ENCODE measurements at regions not wholly inside any gene's neighbourhood (a gene's known extent, or its start where the extent isn't known, plus 50 kb on each side); places are given as distances from the start of the nearest gene placed in this dataset.

GRCh38 chr3:89017531-89017930 lies 89.9 kb upstream of the EPHA3 start:
- no peak for TF ChIP-seq POLR2AphosphoS5 (IDR thresholded peaks at IDR 0.05; ENCODE audit: low read depth, low read length)
- no peak for TF ChIP-seq TAF1 (IDR thresholded peaks at IDR 0.05; ENCODE audit: borderline replicate concordance, low read depth, low read length)
- no peak for TF ChIP-seq POLR2A (IDR thresholded peaks at IDR 0.05; ENCODE audit: low read depth, low read length)

Measured in GM12892 (cell line).